Gastroesophageal sphincter (tissue), 3 donors: ENCODE measurements at regions not wholly inside any gene's neighbourhood (a gene's known extent, or its start where the extent isn't known, plus 50 kb on each side); places are given as distances from the start of the nearest gene placed in this dataset.

Source experiments
- EP300 ChIP-seq: sonication (generic); formaldehyde crosslinking; IDR thresholded peaks from one replicate; pipeline ENCODE4 v1.6.1; 2017; ENCODE audit warnings: antibody characterized with exemption, mild to moderate bottlenecking
- POLR2A ChIP-seq, 2 donors: fragments of 450-650 bp; IDR thresholded peaks; one replicate each; pipeline ENCODE4 v1.6.1; 2017; ENCODE audit warnings: antibody characterized with exemption in 2 of 2, mild to moderate bottlenecking in 2 of 2, moderate library complexity in 1 of 2
- POLR2AphosphoS5 ChIP-seq: sonication (generic); formaldehyde crosslinking; IDR thresholded peaks from one replicate; pipeline ENCODE4 v1.6.1; 2017; ENCODE audit warnings: antibody characterized with exemption
- TF ChIP-seq, protein P1 (sequence below), 4 experiments: fragments of 200-600 bp in 2 of 4; fragments of 450-650 bp in 2 of 4; sonication (generic) in 1 of 4; IDR thresholded peaks; one replicate each; pipeline ENCODE4 v1.5.1; 2017 to 2019; ENCODE audit warnings: antibody characterized with exemption in 4 of 4, mild to moderate bottlenecking in 2 of 4, moderate library complexity in 2 of 4

DNA sequence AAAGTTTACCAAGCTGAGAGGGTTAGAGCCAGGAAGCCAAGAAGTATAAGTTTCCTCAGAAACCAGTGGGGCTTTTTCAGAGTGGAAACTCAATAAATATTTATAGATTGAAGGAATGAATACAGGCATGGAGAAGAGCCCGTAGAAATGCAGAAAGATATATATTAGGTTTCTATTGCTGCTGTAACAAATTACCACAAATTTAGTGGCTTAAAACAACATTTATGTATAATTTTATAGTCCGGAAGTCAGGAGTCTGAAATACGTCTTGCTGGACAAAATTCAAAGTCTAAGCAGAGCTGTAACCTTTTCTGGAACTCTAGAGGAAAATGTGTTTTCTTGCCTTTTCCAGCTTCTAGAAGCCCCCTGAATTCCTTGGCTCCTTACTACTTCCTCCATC is 107.3 kb upstream of the SEMA3D start:
- TF ChIP-seq, protein P1, sequence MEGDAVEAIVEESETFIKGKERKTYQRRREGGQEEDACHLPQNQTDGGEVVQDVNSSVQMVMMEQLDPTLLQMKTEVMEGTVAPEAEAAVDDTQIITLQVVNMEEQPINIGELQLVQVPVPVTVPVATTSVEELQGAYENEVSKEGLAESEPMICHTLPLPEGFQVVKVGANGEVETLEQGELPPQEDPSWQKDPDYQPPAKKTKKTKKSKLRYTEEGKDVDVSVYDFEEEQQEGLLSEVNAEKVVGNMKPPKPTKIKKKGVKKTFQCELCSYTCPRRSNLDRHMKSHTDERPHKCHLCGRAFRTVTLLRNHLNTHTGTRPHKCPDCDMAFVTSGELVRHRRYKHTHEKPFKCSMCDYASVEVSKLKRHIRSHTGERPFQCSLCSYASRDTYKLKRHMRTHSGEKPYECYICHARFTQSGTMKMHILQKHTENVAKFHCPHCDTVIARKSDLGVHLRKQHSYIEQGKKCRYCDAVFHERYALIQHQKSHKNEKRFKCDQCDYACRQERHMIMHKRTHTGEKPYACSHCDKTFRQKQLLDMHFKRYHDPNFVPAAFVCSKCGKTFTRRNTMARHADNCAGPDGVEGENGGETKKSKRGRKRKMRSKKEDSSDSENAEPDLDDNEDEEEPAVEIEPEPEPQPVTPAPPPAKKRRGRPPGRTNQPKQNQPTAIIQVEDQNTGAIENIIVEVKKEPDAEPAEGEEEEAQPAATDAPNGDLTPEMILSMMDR (IDR thresholded peaks at IDR 0.05) = no peak
- no peak for TF ChIP-seq POLR2A (IDR thresholded peaks at IDR 0.05)
- no peak for TF ChIP-seq POLR2AphosphoS5
- no peak for TF ChIP-seq EP300
